ENCODE measurements at regions not wholly inside any gene's neighbourhood (a gene's known extent, or its start where the extent isn't known, plus 50 kb on each side); places are given as distances from the start of the nearest gene placed in this dataset.
A peak's percentile ranks its signal among the peaks of the same experiment; 100 is the strongest.

- Mint-ChIP-seq H3K36me3 (peaks cover 0 to 16% of the 10 kb centered on the region in 2 donors), H3K4me1 (no peaks in the 10 kb centered on the region), H3K27me3 (peaks cover 11 to 29% (median 19%) of the 10 kb centered on the region in 3 donors), H3K27ac (no peak overlapping the region), H3K9me3 (peaks cover 0 to 20% (median 10%) of the 10 kb centered on the region in 7 donors), H3K4me3 (no peak overlapping the region)
- ATAC-seq (ENCODE audit: low read depth in 2 of 2), result no peak
- no peak for DNase-seq
These were observed 137.5 kb downstream of the CHST1 start for GRCh38 chr11:45527898-45528297.

- no peak overlapping the region for H3K4me3 Mint-ChIP-seq
- ATAC-seq (ENCODE audit: low read depth in 2 of 2) (no peak), DNase-seq (no peak)
- H3K27ac Mint-ChIP-seq, result no peak overlapping the region
- peaks cover 0 to 16% of the 10 kb centered on the region in 2 donors for H3K36me3 Mint-ChIP-seq
- H3K9me3 Mint-ChIP-seq, result peaks cover 7 to 32% (median 15%) of the 10 kb centered on the region in 7 donors
- peaks cover 8 to 27% (median 27%) of the 10 kb centered on the region in 3 donors for H3K27me3 Mint-ChIP-seq
- H3K4me1 Mint-ChIP-seq, result no peaks in the 10 kb centered on the region
These were observed 140.0 kb downstream of the CHST1 start for GRCh38 chr11:45525393-45525792.

- no peak for ATAC-seq (ENCODE audit: low read depth in 2 of 2)
- Mint-ChIP-seq H3K36me3 (peaks cover 0 to 16% of the 10 kb centered on the region in 2 donors), H3K9me3 (peaks cover 7 to 32% (median 15%) of the 10 kb centered on the region in 7 donors), H3K27ac (no peak overlapping the region), H3K4me1 (no peaks in the 10 kb centered on the region), H3K27me3 (peaks cover 3 to 27% (median 23%) of the 10 kb centered on the region in 3 donors), H3K4me3 (no peak overlapping the region)
- no peak for DNase-seq
These were observed 141.7 kb downstream of the CHST1 start for GRCh38 chr11:45523760-45524159.

DNA sequence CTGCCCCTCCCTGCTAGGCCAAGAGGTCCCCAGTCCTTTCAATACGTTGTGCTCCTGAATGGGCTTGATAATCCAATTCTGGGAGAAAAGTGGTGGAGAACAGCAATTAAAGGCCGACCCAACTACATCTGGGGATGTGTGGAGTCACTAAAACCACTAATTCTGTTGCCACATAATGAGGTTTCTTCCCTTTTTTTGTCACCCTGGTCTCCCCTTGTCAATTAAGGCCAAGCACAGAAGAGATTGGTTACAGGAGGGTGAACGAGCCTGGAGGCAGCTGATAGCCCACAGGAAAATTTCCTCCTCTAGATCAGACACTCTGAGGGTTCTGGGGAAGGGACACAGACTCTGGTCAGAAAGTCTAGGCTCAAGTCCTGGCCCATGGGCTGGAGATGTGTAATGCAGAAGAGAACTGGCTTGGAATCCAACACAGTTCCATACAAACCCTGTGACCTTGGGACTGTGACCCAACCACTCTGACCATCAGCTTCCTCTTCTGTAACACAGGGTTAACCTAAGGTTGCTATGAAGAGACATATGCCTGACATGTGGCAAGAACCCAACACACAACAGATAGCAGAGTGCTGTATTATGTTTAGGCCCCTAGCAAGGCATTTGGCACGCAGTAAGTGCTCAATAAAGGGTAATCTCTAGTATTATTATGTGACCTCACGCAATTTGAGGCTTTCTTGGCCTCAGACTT lies 146.4 kb downstream of the CHST1 start:
- Mint-ChIP-seq H3K4me1 (no peaks in the 10 kb centered on the region), H3K4me3 (no peak overlapping the region), H3K27me3 (peaks cover 0 to 20% (median 14%) of the 10 kb centered on the region in 3 donors), H3K27ac (no peak overlapping the region), H3K36me3 (peaks cover 0 to 3% of the 10 kb centered on the region in 2 donors), H3K9me3 (peaks cover 6 to 23% (median 12%) of the 10 kb centered on the region in 7 donors)
- ATAC-seq (ENCODE audit: low read depth in 2 of 2), result no peak
- DNase-seq, result no peak

GRCh38 chr11:45518141-45518832 lies 147.1 kb downstream of the CHST1 start:
- Mint-ChIP-seq H3K27me3 (peaks cover 0 to 20% (median 13%) of the 10 kb centered on the region in 3 donors), H3K4me3 (no peak overlapping the region), H3K36me3 (no peaks in the 10 kb centered on the region), H3K4me1 (no peaks in the 10 kb centered on the region), H3K27ac (no peak overlapping the region), H3K9me3 (peaks cover 5 to 16% (median 7%) of the 10 kb centered on the region in 7 donors)
- DNase-seq (no peak), ATAC-seq (ENCODE audit: low read depth in 2 of 2) (no peak)

- peak overlapping the region in 2 of 6 donors; percentile 25 to 70 for H3K27ac Mint-ChIP-seq
- H3K4me3 Mint-ChIP-seq, result no peak overlapping the region
- peaks cover 0 to 21% (median 13%) of the 10 kb centered on the region in 3 donors for H3K27me3 Mint-ChIP-seq
- no peaks in the 10 kb centered on the region for H3K36me3 Mint-ChIP-seq
- DNase-seq (no peak), ATAC-seq (ENCODE audit: low read depth in 2 of 2) (no peak)
- H3K4me1 Mint-ChIP-seq, result no peaks in the 10 kb centered on the region
- peaks cover 0 to 6% (median 1%) of the 10 kb centered on the region in 7 donors for H3K9me3 Mint-ChIP-seq
These were observed 148.2 kb downstream of the CHST1 start for GRCh38 chr11:45517171-45517770.

GRCh38 chr11:45513821-45514340 lies 151.5 kb downstream of the CHST1 start:
- Mint-ChIP-seq H3K4me1 (no peaks in the 10 kb centered on the region), H3K36me3 (no peaks in the 10 kb centered on the region), H3K27ac (peak overlapping the region in 1 of 6 donors; percentile 70), H3K9me3 (peaks cover 0 to 4% (median 0%) of the 10 kb centered on the region in 7 donors), H3K4me3 (no peak overlapping the region), H3K27me3 (peaks cover 0 to 16% (median 9%) of the 10 kb centered on the region in 3 donors)
- ATAC-seq (ENCODE audit: low read depth in 2 of 2) (no peak), DNase-seq (no peak)

- DNase-seq, result no peak
- Mint-ChIP-seq H3K4me3 (no peak overlapping the region), H3K9me3 (peaks cover 0 to 6% (median 0%) of the 10 kb centered on the region in 7 donors), H3K27ac (no peak overlapping the region), H3K27me3 (peaks cover under 1 to 17% (median 12%) of the 10 kb centered on the region in 3 donors), H3K4me1 (no peaks in the 10 kb centered on the region), H3K36me3 (no peaks in the 10 kb centered on the region)
- ATAC-seq (ENCODE audit: low read depth in 2 of 2), result no peak
These were observed 152.8 kb downstream of the CHST1 start for GRCh38 chr11:45512471-45513148.

DNA sequence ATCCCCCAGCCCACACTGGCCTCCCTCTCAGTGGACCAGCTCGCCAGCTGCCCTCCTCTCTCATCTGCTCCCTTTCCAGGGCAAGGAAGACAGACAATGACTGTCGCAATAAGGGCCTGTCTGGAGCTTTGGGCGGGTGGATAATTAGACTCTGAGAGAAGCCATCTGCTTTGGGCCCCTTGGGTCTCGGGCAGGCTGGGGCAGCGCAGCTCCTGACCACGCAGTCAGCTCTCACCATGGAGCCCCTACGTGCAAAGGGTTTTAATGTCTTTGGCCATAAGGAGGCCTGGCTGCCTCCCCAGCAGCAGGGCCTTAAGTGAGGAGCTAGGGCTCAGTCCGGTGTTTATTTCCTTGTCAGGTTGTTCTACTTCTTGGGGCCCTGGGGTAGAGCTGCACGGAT lies 153.9 kb downstream of the CHST1 start:
- ATAC-seq (ENCODE audit: low read depth in 2 of 2) (no peak), DNase-seq (no peak)
- Mint-ChIP-seq H3K4me3 (no peak overlapping the region), H3K27me3 (peaks cover 5 to 21% (median 17%) of the 10 kb centered on the region in 3 donors), H3K36me3 (no peaks in the 10 kb centered on the region), H3K4me1 (no peaks in the 10 kb centered on the region), H3K27ac (no peak overlapping the region), H3K9me3 (peaks cover 0 to 10% (median 0%) of the 10 kb centered on the region in 7 donors)

DNA sequence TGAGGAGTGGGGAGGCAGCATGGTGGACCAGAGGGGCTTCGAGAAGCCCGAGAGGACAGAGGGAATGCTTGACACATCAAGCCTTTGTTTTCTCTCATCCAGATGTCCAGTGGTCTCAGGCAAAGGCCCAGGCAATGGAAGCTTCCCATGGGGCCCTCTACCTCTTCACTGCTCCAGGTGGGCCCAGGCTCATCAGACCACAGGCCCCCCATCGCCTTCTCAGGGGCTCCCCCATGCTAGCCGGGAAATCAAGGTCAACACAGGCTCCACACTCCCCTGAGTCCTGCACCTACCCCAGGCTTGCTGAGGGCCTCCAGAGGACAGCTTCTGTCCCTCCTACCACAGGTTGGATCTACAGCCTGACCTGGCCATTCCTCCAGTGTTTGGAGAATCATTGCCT lies 157.5 kb downstream of the CHST1 start:
- Mint-ChIP-seq H3K9me3 (peaks cover 2 to 27% (median 12%) of the 10 kb centered on the region in 7 donors), H3K27me3 (peaks cover 10 to 22% (median 15%) of the 10 kb centered on the region in 3 donors), H3K4me1 (no peaks in the 10 kb centered on the region), H3K36me3 (peaks cover 0 to 5% of the 10 kb centered on the region in 2 donors), H3K4me3 (no peak overlapping the region), H3K27ac (no peak overlapping the region)
- no peak for ATAC-seq (ENCODE audit: low read depth in 2 of 2)
- no peak for DNase-seq

- no peaks in the 10 kb centered on the region for H3K4me1 Mint-ChIP-seq
- DNase-seq, result no peak
- H3K27me3 Mint-ChIP-seq, result peaks cover 21 to 35% (median 35%) of the 10 kb centered on the region in 3 donors
- no peak overlapping the region for H3K27ac Mint-ChIP-seq
- H3K9me3 Mint-ChIP-seq, result peaks cover 2 to 32% (median 16%) of the 10 kb centered on the region in 7 donors
- ATAC-seq (ENCODE audit: low read depth in 2 of 2), result no peak
- H3K4me3 Mint-ChIP-seq, result no peak overlapping the region
- peaks cover 0 to 8% of the 10 kb centered on the region in 2 donors for H3K36me3 Mint-ChIP-seq
These were observed 162.1 kb downstream of the CHST1 start for GRCh38 chr11:45503311-45503710.

DNA sequence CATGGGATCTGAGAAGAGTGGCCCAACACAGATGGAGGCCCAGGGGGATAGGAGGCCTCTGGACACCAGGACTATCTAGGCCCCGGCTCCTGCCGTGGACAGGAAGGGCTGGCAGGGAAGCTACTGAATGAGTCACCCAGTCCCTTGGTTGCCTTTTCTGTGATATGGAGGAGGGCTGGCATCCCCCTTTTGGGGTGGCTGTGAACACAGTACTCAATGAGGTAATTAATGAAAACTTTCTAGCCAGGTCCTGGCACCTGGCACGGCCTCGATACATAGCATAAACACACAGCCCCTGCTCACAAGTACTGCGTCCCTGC lies 163.2 kb downstream of the CHST1 start:
- Mint-ChIP-seq H3K27ac (no peak overlapping the region), H3K4me3 (no peak overlapping the region), H3K36me3 (peaks cover 0 to 8% of the 10 kb centered on the region in 2 donors), H3K27me3 (peaks cover 16 to 37% (median 30%) of the 10 kb centered on the region in 3 donors), H3K4me1 (no peaks in the 10 kb centered on the region), H3K9me3 (peaks cover 10 to 37% (median 12%) of the 10 kb centered on the region in 7 donors)
- ATAC-seq (ENCODE audit: low read depth in 2 of 2), result no peak
- no peak for DNase-seq

All from naive B cell (primary cell).